ENCODE measurements at regions not wholly inside any gene's neighbourhood (a gene's known extent, or its start where the extent isn't known, plus 50 kb on each side); places are given as distances from the start of the nearest gene placed in this dataset.
A peak's percentile ranks its signal among the peaks of the same experiment; 100 is the strongest.
"Not testable (repeated sequence)": the region's sequence is repeated elsewhere in the genome, so short reads cannot be mapped to it uniquely, and the experiment has no call there.

DNA sequence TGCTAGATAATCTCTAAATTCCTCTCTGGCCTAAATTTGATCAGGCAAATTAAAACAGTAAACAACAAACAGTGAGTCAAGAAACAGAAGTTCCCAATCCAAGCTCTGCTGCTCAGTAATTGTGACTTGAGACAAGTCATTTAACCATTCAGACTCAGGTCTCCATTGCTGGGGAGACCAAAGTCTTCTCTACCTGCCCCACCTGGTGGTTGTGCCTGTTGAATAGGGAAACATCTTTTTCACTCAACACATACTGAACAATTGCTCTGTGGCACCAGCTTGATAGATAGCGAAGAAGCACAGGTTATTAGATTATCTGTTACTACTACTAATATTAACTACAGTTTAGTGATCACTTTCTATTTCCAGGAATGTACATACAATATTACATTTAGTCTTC, 112.1 kb upstream of the EOLA2 start:
- no peak for DNase-seq (ENCODE audit: low read depth in 2 of 3, low spot score in 2 of 3)

DNA sequence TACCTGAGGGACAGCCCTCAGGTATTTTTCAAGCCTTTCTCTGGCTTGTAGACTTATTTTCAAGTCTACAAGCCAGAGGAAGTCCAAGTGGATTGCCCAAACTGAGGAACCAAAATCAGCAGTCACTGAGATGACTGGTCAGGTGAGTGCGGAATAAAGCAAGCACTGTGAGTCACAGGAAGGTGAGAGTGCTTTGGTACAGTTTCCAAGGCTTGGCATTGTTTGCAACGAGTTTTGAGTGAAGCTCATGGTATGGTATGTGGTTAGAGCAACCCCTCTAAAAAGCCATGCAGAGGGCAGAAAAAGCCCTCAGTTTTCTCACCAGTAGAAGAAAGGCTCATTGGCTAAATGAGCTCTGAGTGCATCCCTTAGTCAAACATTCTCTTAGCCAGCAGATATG, 112.8 kb upstream of the EOLA2 start:
- DNase-seq (ENCODE audit: low read depth in 2 of 3, low spot score in 2 of 3), result no peak

DNA sequence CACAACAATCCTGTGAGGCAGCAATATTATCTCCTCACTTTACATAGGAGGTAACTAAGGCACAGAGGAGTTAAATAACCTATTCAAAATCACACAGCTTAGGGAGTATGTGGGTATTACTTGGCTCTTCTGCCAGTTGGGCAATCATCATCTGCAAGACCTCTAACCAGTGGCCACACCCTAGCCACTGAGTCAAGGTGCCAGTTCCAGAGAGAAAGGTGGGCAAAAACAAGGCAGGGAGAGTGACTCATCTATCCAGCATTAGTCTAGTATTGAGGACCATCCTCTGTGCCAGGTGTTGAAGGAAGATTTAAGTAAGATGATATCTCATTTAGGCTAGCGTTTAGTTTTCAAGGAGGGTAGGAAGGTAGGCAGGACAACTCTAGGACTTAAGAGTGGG, 113.9 kb upstream of the EOLA2 start:
- no peak for DNase-seq (ENCODE audit: low read depth in 2 of 3, low spot score in 2 of 3)

DNA sequence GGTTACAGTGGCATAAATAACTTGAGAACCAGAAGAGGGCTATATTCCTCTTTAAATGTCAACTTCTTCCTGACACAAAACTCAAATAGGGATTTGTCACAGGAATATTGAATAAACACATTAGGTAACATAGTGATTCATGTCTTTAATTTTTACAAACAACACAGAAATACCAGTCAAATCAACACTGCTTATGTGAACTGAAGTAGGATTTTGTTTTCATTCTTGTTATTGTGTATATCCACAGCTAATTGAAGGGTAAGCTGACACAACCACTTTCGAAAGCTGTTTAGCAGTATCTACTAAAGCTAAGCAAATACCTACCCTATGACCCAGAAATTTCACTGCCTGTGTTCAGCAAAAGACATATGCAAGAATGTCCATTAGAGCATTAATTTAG, 120.4 kb upstream of the EOLA2 start:
- no peak for DNase-seq (ENCODE audit: low read depth in 2 of 3, low spot score in 2 of 3)

DNA sequence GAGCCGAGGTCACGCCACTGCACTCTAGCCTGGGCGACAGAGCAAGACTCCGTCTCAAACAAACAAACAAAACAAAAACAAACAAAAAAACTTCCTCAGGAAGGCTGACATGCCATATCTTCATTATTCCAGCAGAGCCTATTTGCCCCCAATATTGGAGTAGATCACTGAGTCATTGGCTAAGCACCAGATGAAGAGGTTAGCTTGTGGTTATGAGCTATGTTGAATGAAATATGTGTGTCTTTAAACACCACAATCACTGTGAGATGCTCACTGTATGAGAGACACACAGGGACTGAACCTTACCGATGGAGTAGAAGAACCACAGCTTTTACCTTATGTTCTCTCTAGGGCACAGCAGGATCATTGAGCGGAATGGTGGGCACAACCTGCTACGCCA, 122.1 kb upstream of the EOLA2 start:
- no peak for DNase-seq (ENCODE audit: low read depth in 2 of 3, low spot score in 2 of 3)

DNA sequence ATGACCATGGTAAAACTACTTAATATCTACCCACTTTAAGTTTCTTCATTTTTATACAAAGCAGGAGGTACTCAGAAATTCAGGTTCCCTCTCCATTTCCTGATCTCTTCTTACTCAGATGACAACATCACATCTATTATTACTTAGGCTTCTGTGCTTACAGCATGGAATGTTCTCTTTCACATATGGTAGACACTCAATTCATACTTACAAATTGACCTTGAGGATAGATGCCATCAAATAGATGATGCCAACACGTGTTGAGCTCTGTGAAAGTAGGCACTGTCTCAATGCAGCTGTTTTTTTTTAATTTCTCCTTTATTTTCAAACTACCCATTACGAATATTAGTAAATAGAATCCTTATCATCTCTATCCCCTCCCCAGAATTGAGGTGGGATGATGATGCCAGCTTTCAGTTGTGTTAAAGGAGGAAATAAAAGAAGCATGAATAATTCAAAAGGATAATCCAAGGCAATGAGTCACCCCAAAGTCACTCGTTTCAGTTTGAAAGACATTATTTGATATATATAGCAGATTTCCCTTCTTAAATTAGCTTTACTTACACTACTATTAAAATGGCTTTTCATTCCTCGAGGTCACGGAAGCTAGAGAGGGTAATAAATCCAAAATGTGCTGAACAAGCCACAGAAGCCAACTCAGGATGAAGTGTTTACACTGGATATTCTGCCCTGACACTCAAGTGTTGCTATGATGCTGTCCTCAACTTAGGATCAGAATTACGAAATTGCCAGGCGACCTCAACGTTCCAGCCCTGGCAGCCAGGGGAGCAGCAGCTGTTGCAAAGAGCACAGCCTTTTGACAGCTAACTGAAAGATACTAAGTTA, 124.2 kb upstream of the EOLA2 start:
- DNase-seq (ENCODE audit: low read depth in 2 of 3, low spot score in 2 of 3), result peak in 2 of 3 donors; percentile 9 to 18

DNA sequence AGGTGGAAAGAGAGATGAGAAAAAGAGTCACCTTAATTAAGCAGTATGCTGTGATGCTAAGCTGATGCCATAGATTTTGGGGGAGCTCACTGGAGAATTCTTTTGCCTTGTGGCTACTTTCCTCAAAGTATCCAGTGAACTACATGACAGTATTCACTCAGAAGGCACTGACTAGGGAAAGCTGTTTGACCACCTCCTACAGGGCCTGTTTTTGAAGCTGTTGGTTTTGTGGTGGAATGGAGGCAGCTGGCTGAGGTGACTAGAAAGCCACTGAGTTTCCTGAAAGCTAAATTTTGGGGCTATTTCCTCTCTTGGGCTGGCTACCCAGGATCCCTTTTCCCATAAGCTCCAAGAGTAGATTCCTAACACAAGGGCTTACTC, 124.8 kb upstream of the EOLA2 start:
- peak in 1 of 3 donors; percentile 2 for DNase-seq (ENCODE audit: low read depth in 2 of 3, low spot score in 2 of 3)

DNA sequence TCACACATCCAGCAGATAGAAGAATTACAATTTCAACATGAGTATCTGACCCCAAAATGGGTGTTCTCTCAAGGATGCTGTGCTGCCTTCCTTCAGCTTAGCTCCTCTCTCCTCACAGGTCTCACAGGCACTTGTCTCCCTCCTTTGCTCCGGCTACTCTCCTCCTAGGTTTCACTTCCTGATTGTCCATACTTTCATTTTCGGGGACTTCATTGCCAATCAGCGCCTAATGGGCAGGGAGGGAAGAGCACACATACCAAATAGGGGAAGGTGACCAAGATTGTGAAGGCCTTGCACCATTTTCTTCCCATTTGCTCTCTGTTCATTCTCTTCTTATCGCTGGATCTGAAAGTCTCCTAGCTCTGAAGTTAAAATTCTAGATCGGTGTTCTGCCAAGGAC, 125.4 kb upstream of the EOLA2 start:
- no peak for DNase-seq (ENCODE audit: low read depth in 2 of 3, low spot score in 2 of 3)

DNA sequence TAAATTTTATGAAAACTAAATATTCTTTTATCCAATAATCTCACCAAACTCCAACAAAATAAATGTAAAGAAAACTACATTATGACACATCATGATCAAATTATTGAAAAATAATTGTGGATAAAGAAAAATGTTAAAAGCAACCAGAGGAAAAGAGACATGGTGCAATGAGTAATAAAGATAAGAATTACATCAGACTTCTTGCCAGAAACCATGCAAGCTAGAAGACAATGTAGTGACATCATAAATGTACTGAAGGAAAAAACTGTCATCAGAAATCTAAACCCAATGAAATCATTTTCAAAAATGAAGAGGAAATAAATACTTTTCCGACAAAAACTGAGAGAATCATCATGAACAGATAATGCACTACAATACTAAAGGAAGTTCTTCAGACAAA, 135.9 kb upstream of the EOLA2 start:
- DNase-seq (ENCODE audit: low read depth in 2 of 3, low spot score in 2 of 3), result no peak

DNA sequence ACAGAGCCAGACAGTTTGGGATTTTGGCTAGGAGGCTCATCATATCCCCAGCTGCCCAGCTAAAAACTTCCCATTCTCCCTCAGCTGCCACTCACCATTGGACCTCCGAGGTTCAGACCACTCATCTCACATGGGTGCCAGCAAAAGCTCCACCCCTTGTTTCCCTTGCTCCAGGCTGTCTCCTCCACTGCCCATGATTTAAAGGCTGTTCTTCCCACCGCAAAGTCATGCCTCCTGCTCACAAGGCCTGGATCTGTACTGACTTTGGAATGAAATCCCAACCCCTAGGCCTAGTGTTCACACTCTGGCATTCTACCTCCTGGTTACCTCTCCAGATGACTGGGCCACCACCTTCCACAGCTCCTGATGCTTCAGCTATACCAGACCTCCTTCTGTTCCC, 142.2 kb upstream of the EOLA2 start:
- no peak for DNase-seq (ENCODE audit: low read depth in 2 of 3, low spot score in 2 of 3)

DNA sequence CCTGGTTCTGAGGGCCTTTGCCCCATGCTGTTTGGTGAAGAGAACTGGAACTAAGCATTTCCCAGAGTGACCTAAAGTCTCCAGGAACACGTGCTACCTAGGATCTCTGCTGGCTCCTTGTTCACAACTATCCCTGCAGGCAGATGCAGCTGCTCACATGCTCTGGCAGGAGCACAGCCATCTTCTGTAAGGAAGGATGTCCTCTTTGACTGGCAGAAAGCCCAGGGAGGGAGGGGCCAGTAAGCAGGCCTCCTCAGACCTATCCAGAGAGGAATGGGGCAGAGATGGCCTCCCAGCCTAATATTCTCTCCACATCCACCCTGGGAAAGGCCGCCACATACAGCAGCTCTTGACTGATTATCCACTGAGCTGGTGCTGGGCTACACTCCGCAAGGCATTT, 142.8 kb upstream of the EOLA2 start:
- DNase-seq (ENCODE audit: low read depth in 2 of 3, low spot score in 2 of 3), result no peak

DNA sequence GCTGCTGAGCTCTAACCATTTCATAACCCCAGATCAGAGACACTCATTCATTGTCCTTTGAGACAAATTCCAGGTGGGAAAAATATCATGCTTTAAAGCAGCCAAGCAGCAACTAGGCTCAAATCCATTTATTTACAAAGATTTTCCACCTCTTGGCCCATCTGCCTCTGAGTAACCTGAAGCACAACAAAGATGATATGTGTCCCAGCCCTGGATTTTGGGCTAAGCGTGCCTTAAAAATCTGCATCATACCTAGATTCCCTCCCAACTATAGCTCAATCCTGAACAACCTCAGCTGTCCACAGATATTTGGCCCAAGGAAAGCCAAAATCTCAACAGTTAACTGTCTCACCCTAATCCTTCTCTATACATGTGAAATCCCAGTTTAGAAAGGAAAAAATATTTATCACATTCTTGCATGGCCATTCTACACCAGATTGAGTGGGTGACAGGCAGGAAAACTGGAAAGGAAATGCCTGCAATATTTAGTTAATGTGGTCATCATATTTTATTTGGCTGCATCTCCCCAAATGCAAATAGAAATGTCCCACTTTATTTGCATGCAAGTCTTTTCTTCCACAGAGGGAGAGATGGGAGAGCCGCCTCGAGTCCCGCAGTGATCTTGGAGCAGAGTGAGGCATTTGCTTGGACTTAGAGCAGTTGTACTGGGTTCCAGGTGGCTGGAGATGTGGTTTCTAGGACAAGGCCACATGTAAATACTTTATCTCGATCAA, 146.4 kb upstream of the EOLA2 start:
- DNase-seq (ENCODE audit: low read depth in 2 of 3, low spot score in 2 of 3), result no peak

DNA sequence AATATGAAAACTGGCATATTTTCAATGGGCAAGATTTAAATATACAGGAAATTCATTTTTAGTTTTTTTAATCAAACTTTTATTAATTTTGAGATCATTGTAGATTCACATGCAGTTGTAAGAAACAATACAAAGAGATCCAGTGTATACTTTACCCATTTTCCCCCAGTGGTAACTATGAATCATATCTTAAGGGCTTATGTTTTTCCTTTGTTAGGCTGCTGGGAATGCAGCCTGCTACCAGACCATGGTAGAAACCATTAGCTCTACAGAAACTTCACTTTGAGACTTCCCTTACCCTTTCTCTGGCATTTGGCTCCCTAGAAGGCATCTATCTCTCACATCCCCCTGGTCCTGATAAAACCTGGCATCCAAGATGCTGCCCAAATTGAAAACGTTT, 147.6 kb upstream of the EOLA2 start:
- no peak for DNase-seq (ENCODE audit: low read depth in 2 of 3, low spot score in 2 of 3)

DNA sequence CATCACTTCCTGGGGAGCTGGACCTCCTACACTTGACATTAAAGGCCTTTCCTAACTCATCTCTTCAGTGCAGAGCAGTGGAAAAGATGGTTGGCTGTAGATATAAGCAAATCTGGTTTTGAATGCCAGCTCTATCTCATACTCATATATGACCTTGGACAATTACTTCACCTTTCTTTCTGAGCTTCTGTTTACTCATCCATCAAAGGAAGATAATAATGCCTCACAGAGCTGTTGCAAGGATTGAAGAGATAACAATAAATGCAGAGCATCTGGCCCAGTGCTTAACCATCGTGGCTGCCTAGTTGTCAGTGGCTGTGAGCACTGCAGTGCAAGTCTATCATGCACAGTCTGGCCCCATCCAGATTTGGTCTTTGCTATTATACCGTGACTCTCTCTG, 148.1 kb upstream of the EOLA2 start:
- DNase-seq (ENCODE audit: low read depth in 2 of 3, low spot score in 2 of 3), result no peak

DNA sequence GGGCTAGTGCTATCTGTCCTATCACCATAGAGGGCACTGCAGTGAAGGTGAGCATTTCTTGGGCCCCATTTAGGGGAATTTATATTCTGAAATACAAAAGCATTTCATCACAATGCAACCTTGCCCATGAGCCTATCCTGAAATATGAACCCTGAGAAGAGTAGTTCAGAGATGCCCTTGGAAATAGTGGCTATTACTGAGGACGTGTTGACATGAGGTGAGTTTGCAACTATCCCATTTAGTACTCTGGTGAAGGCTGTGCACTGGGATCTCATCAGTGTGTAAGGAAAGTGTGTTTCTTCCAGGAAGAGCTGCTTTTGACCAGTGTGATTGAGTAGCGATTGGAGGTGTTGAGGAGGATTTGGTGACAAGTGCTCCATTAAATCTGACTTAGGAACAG, 149.3 kb upstream of the EOLA2 start:
- DNase-seq (ENCODE audit: low read depth in 2 of 3, low spot score in 2 of 3), result no peak

DNA sequence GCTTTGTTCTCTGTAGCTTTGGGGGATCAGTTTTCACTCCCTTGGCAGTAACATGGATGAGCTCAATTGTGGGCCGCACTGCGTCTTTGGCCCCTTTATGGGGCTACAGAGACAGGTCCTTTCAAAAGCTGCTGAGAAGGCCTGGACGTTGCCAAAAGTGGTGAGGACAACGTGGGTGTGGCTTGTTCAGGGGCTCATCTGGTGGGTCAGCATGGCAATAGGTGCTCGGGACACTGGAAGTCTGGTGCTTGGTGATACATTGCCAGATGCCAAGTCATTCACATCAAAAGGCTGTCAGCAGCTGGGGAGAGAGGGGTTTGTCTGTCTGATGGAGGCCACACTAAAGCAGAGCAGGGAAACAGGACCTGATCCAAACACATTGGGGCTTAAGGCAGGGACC, 149.8 kb upstream of the EOLA2 start:
- no peak for DNase-seq (ENCODE audit: low read depth in 2 of 3, low spot score in 2 of 3)

DNA sequence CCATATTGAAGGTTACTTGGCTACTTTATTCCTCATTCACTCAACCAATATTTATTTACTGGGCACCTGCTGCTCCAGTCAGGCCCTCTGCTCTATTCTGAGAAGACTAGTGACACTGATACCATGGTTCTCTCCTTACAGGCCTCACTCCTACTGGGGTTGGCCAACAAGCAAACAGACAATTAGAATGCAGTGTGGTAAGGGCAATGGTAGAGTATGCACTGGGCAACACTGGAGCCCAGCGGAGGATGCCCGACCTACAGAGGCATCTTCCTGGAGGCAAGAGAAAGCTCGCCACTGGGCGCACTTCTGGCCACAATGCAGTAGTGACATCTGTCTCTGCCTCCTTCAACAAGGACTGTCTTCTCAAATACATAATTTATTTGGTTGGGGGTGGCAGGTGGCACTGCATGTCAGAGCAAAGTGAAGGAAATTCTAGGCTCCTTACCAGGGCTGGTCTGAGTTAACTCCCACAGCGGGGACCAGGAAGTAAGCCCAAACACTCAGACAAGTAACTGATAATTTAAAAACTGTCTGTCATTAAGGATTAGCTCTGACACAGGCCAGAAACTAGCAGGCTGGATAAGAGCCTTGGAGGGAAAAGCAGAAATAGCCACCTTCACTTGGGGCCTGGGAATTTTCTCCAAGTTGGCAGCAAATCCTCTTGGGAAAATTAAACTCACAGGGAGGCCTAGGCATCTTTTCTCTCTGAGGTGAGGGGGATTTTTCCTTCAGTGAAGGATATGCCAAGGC, 150.7 kb upstream of the EOLA2 start:
- no peak for DNase-seq (ENCODE audit: low read depth in 2 of 3, low spot score in 2 of 3)

DNA sequence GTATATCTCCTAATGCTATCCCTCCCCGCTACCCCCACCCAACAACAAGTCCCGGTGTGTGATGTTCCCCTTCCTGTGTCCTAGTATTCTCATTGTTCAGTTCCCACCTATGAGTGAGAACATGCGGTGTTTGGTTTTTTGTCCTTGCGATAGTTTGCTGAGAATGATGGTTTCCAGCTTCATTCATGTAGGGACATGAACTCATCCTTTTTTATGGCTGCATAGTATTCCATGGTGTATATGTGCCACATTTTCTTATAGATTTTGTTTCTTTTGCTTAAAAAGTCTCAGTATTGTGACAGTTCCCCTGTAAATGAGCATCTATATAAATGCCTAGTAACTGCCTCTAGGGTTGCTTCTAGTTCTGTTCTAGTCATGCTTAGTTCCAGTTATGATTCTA, 153.0 kb upstream of the EOLA2 start:
- not testable (repeated sequence) for DNase-seq (ENCODE audit: low read depth in 2 of 3, low spot score in 2 of 3)

DNA sequence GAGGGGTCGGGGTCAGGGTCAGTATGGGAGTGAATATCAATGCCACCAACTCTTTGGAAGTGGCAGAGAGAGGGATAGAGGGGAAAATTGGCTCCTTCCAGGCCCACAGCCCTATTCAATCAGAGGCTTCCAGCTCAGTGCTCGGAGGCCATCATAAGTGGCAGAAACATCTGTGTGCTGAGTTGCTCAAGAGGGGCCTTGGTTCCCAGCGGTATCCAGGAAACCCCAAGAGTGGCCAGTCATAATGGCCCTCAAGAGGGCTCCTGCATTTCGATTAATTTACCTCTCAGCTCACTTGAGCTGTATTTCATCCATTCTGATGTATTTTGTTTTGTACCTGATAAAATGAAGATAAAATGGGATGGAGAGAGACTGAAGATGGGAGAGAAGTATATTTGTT, 154.3 kb upstream of the EOLA2 start:
- no peak for DNase-seq (ENCODE audit: low read depth in 2 of 3, low spot score in 2 of 3)

DNA sequence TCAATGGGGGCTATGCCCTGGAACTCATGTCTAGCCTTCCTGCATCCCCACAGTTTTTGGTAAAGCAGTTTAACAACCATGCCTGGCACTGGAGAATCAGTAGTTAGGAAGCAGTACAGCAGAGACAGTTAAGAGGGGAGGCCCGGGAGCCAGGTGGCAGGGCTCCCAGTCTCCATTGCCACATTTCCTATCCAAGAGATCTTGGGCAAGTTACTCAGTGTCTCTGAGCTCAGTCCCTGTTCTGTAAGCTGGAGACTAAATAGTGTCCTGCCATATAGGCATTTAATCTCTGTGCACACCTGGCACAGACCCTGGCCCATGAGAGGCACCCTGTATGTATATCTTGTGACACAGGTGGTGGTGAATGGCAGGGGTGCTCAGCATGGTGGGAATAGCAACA, 156.1 kb upstream of the EOLA2 start:
- DNase-seq (ENCODE audit: low read depth in 2 of 3, low spot score in 2 of 3), result no peak

DNA sequence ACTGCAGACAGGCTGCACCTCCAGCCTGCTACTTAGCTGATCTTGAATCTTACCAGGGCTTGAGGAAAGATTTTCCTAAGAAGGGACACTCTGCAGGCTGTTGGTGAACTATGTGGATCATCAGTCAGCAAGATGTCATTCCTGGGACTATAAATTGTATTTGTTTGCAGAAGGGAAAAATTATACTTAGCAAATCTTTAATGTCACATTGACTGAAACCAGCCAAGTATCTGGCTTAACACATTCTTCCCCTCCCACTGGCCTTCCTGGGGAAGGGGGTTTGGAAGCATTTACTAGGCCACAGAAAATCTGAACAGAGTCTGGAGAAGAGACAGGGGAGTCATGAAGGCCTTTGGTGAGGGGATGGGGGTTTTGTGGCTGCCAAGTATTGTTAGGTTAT, 156.7 kb upstream of the EOLA2 start:
- no peak for DNase-seq (ENCODE audit: low read depth in 2 of 3, low spot score in 2 of 3)

DNA sequence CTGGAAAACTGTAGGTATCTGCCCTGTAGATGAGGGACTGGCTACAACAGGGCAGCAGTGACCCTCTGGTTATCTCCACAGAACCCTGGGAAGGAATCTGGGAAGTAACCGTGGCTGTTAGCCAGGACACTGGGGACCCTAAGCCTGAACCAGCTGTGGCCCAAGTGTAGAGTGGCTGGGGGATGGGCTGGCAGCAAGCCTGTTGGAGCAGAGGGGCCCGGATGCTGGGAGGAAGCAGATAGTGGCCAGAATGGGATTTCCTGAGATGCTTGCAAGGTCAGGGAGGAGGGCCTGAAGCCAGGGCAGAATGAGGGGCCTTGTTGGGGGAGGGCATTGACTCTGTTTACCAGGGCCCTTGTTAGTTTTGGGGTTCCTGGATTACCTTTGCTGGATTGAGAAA, 161.0 kb upstream of the EOLA2 start:
- peak in 2 of 3 donors; percentile 6 to 40 for DNase-seq (ENCODE audit: low read depth in 2 of 3, low spot score in 2 of 3)

Data from hematopoietic multipotent progenitor cell (in vitro differentiated cells).